ENCODE measurements at regions not wholly inside any gene's neighbourhood (a gene's known extent, or its start where the extent isn't known, plus 50 kb on each side); places are given as distances from the start of the nearest gene placed in this dataset.

GRCh38 chr22:44405661-44406060 is 92.4 kb downstream of the RTL6 start:
- TF ChIP-seq, protein P1, sequence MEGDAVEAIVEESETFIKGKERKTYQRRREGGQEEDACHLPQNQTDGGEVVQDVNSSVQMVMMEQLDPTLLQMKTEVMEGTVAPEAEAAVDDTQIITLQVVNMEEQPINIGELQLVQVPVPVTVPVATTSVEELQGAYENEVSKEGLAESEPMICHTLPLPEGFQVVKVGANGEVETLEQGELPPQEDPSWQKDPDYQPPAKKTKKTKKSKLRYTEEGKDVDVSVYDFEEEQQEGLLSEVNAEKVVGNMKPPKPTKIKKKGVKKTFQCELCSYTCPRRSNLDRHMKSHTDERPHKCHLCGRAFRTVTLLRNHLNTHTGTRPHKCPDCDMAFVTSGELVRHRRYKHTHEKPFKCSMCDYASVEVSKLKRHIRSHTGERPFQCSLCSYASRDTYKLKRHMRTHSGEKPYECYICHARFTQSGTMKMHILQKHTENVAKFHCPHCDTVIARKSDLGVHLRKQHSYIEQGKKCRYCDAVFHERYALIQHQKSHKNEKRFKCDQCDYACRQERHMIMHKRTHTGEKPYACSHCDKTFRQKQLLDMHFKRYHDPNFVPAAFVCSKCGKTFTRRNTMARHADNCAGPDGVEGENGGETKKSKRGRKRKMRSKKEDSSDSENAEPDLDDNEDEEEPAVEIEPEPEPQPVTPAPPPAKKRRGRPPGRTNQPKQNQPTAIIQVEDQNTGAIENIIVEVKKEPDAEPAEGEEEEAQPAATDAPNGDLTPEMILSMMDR (IDR thresholded peaks at IDR 0.05 in 2 of 3, conservative IDR thresholded peaks at IDR 0.05 in 1 of 3; ENCODE audit: borderline replicate concordance in 1 of 3, insufficient read depth in 1 of 3, low read depth in 2 of 3, low read length in 2 of 3): no peak
- TF ChIP-seq POLR2A (IDR thresholded peaks at IDR 0.05; ENCODE audit: borderline replicate concordance, extremely low read depth, insufficient read depth, insufficient read length) (no peak), SIN3A (IDR thresholded peaks at IDR 0.05; ENCODE audit: low read depth) (no peak), SP1 (IDR thresholded peaks at IDR 0.05; ENCODE audit: low read depth) (no peak), EZH2phosphoT487 (IDR thresholded peaks at IDR 0.05; ENCODE audit: borderline replicate concordance) (no peak), EGR1 (IDR thresholded peaks at IDR 0.05; ENCODE audit: low read depth) (no peak)
- TF ChIP-seq, protein P2, sequence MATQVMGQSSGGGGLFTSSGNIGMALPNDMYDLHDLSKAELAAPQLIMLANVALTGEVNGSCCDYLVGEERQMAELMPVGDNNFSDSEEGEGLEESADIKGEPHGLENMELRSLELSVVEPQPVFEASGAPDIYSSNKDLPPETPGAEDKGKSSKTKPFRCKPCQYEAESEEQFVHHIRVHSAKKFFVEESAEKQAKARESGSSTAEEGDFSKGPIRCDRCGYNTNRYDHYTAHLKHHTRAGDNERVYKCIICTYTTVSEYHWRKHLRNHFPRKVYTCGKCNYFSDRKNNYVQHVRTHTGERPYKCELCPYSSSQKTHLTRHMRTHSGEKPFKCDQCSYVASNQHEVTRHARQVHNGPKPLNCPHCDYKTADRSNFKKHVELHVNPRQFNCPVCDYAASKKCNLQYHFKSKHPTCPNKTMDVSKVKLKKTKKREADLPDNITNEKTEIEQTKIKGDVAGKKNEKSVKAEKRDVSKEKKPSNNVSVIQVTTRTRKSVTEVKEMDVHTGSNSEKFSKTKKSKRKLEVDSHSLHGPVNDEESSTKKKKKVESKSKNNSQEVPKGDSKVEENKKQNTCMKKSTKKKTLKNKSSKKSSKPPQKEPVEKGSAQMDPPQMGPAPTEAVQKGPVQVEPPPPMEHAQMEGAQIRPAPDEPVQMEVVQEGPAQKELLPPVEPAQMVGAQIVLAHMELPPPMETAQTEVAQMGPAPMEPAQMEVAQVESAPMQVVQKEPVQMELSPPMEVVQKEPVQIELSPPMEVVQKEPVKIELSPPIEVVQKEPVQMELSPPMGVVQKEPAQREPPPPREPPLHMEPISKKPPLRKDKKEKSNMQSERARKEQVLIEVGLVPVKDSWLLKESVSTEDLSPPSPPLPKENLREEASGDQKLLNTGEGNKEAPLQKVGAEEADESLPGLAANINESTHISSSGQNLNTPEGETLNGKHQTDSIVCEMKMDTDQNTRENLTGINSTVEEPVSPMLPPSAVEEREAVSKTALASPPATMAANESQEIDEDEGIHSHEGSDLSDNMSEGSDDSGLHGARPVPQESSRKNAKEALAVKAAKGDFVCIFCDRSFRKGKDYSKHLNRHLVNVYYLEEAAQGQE (IDR thresholded peaks at IDR 0.05; ENCODE audit: low read depth): no peak

All from HCT116 (cell line).